ENCODE measurements at regions not wholly inside any gene's neighbourhood (a gene's known extent, or its start where the extent isn't known, plus 50 kb on each side); places are given as distances from the start of the nearest gene placed in this dataset.

- Histone ChIP-seq H2AFZ (ENCODE audit: low read depth, low read length) (no peak overlapping the region), H3K4me2 (ENCODE audit: insufficient read depth, low read length) (no peak overlapping the region), H4K20me1 (replicated peaks; ENCODE audit: control insufficient read depth, extremely low read depth, insufficient read depth, low read length) (no peaks in the 10 kb centered on the region), H3K9me1 (replicated peaks; ENCODE audit: control insufficient read depth, extremely low read depth, insufficient read depth, low read length) (no peaks in the 10 kb centered on the region), H3K4me3 (replicated peaks in 1 of 3; ENCODE audit: insufficient read depth in 1 of 3, low read depth in 1 of 3, low read length in 3 of 3) (no peak overlapping the region), H3K9me3 (replicated peaks; ENCODE audit: control insufficient read depth, insufficient read depth, low read length) (no peaks in the 10 kb centered on the region), H3K27ac (ENCODE audit: insufficient read depth, low read depth, low read length) (no peak overlapping the region), H3K36me3 (ENCODE audit: control insufficient read depth in 2 of 2, extremely low read depth in 1 of 2, insufficient read depth in 2 of 2, low read length in 2 of 2) (no peaks in the 10 kb centered on the region), H3K4me1 (ENCODE audit: control insufficient read depth, extremely low read depth, insufficient read depth, low read length) (no peaks in the 10 kb centered on the region), H3K9ac (replicated peaks; ENCODE audit: extremely low read depth, insufficient read depth, low read length) (no peak overlapping the region), H3K79me2 (ENCODE audit: control insufficient read depth, insufficient read depth, low read length) (no peaks in the 10 kb centered on the region), H3K27me3 (ENCODE audit: control insufficient read depth in 2 of 2, insufficient read depth in 2 of 2, low read length in 2 of 2) (no peaks in the 10 kb centered on the region)
- FAIRE-seq (no peak), DNase-seq (ENCODE audit: low read depth, low spot score) (no peak)
- dilution Hi-C loops (cut with MboI; ENCODE audit: extremely low pct_ligation_motif_present, low sequenced_read_pairs), result no loop called here
- intact Hi-C loops (cut with micrococcal nuclease), result no loop called here
- TF ChIP-seq MYC (IDR thresholded peaks at IDR 0.05; ENCODE audit: low read depth, low read length), result no peak
- TF ChIP-seq GATA2 (IDR thresholded peaks at IDR 0.05; ENCODE audit: insufficient read depth, insufficient read length, low read depth, low read length), result no peak
- TF ChIP-seq MAX (IDR thresholded peaks at IDR 0.05; ENCODE audit: insufficient read depth, insufficient read length), result no peak
- no peak for TF ChIP-seq EZH2 (IDR thresholded peaks at IDR 0.05; ENCODE audit: borderline replicate concordance, low read depth, low read length, severe bottlenecking)
- no peak for TF ChIP-seq POLR2A (IDR thresholded peaks at IDR 0.05; ENCODE audit: low read depth, low read length)
- no peak for TF ChIP-seq FOS (IDR thresholded peaks at IDR 0.05; ENCODE audit: borderline replicate concordance, insufficient read depth, low read length)
- TF ChIP-seq CTCF (IDR thresholded peaks at IDR 0.05; ENCODE audit: extremely low read depth in 1 of 2, insufficient read depth in 1 of 2, low read depth in 1 of 2, low read length in 2 of 2), result no peak
- POLR2A ChIA-PET, result no interaction called here
- no TSS peak for BruUV-seq (replicated peaks)
- CTCF ChIA-PET, result no interaction called here
Measured at GRCh38 chr2:156037482-156037881, 295.0 kb downstream of the NR4A2 start.

- ChIA-PET POLR2A (no interaction called here), CTCF (no interaction called here)
- Histone ChIP-seq H3K27ac (ENCODE audit: insufficient read depth, low read depth, low read length) (no peak overlapping the region), H3K79me2 (ENCODE audit: control insufficient read depth, insufficient read depth, low read length) (no peaks in the 10 kb centered on the region), H2AFZ (ENCODE audit: low read depth, low read length) (no peak overlapping the region), H3K4me1 (ENCODE audit: control insufficient read depth, extremely low read depth, insufficient read depth, low read length) (no peaks in the 10 kb centered on the region), H3K27me3 (ENCODE audit: control insufficient read depth in 2 of 2, insufficient read depth in 2 of 2, low read length in 2 of 2) (no peaks in the 10 kb centered on the region), H3K9me1 (replicated peaks; ENCODE audit: control insufficient read depth, extremely low read depth, insufficient read depth, low read length) (no peaks in the 10 kb centered on the region), H3K4me3 (replicated peaks in 1 of 3; ENCODE audit: insufficient read depth in 1 of 3, low read depth in 1 of 3, low read length in 3 of 3) (no peak overlapping the region), H3K9me3 (replicated peaks; ENCODE audit: control insufficient read depth, insufficient read depth, low read length) (no peaks in the 10 kb centered on the region), H4K20me1 (replicated peaks; ENCODE audit: control insufficient read depth, extremely low read depth, insufficient read depth, low read length) (no peaks in the 10 kb centered on the region), H3K9ac (replicated peaks; ENCODE audit: extremely low read depth, insufficient read depth, low read length) (no peak overlapping the region), H3K36me3 (ENCODE audit: control insufficient read depth in 2 of 2, extremely low read depth in 1 of 2, insufficient read depth in 2 of 2, low read length in 2 of 2) (no peaks in the 10 kb centered on the region), H3K4me2 (ENCODE audit: insufficient read depth, low read length) (no peak overlapping the region)
- DNase-seq (ENCODE audit: low read depth, low spot score) (no peak), FAIRE-seq (no peak)
- intact Hi-C loops (cut with micrococcal nuclease) (no loop called here), dilution Hi-C loops (cut with MboI; ENCODE audit: extremely low pct_ligation_motif_present, low sequenced_read_pairs) (no loop called here)
- BruUV-seq (replicated peaks), result no TSS peak
- no peak for TF ChIP-seq MAX (IDR thresholded peaks at IDR 0.05; ENCODE audit: insufficient read depth, insufficient read length)
- TF ChIP-seq CTCF (IDR thresholded peaks at IDR 0.05; ENCODE audit: extremely low read depth in 1 of 2, insufficient read depth in 1 of 2, low read depth in 1 of 2, low read length in 2 of 2), result no peak
- TF ChIP-seq GATA2 (IDR thresholded peaks at IDR 0.05; ENCODE audit: insufficient read depth, insufficient read length, low read depth, low read length), result no peak
- no peak for TF ChIP-seq FOS (IDR thresholded peaks at IDR 0.05; ENCODE audit: borderline replicate concordance, insufficient read depth, low read length)
- TF ChIP-seq EZH2 (IDR thresholded peaks at IDR 0.05; ENCODE audit: borderline replicate concordance, low read depth, low read length, severe bottlenecking), result no peak
- TF ChIP-seq POLR2AphosphoS5 (IDR thresholded peaks at IDR 0.05; ENCODE audit: insufficient read depth, low read depth, low read length), result no peak
- no peak for TF ChIP-seq JUN (IDR thresholded peaks at IDR 0.05; ENCODE audit: borderline replicate concordance, insufficient read depth, insufficient read length, low read depth)
- TF ChIP-seq POLR2A (IDR thresholded peaks at IDR 0.05; ENCODE audit: low read depth, low read length), result no peak
- no peak for TF ChIP-seq MYC (IDR thresholded peaks at IDR 0.05; ENCODE audit: low read depth, low read length)
Measured at GRCh38 chr2:156031121-156031520, 301.4 kb downstream of the NR4A2 start.
